ENCODE measurements at regions not wholly inside any gene's neighbourhood (a gene's known extent, or its start where the extent isn't known, plus 50 kb on each side); places are given as distances from the start of the nearest gene placed in this dataset.
A peak's percentile ranks its signal among the peaks of the same experiment; 100 is the strongest.

- TF ChIP-seq CREB1 (CRISPR knock-in tag; IDR thresholded peaks at IDR 0.05; ENCODE audit: low read depth), result no peak
- TF ChIP-seq CTCF (conservative IDR thresholded peaks at IDR 0.05; ENCODE audit: low read depth in 2 of 2), result peak; percentile 84
- TF ChIP-seq POLR2AphosphoS5 (IDR thresholded peaks at IDR 0.05; ENCODE audit: low read depth), result no peak
- no peak for TF ChIP-seq JUNB (IDR thresholded peaks at IDR 0.05; ENCODE audit: unreplicated experiment)
- no peak for TF ChIP-seq ETS1 (IDR thresholded peaks at IDR 0.05)
- no peak for TF ChIP-seq STAT1 (IDR thresholded peaks at IDR 0.05; ENCODE audit: unreplicated experiment)
- no peak for TF ChIP-seq NANOG (IDR thresholded peaks at IDR 0.05; ENCODE audit: borderline replicate concordance)
- no peak for TF ChIP-seq REST (IDR thresholded peaks at IDR 0.05; ENCODE audit: unreplicated experiment)
- H3K9me2 ChIP-seq (ENCODE audit: insufficient read depth), result peaks cover 8% of the 10 kb centered on the region; the same call in 1 of the 2 replicates
- Mint-ChIP-seq H3K27me3 (ENCODE audit: insufficient read depth, low read depth, poor library complexity) (no peaks in the 10 kb centered on the region), H3K27ac (no peak overlapping the region), H3K4me1 (peaks cover 9% of the 10 kb centered on the region), H3K4me3 (no peak overlapping the region), H3K36me3 (ENCODE audit: low read depth) (no peaks in the 10 kb centered on the region), H3K9me3 (no peaks in the 10 kb centered on the region)
- no peaks in the 10 kb centered on the region for H3F3A ChIP-seq (replicated peaks; ENCODE audit: low read depth)
- no peaks in the 10 kb centered on the region for H3K36me3 ChIP-seq (ENCODE audit: insufficient read depth)
- peak; percentile 81 for DNase-seq (ENCODE audit: low spot score)
- H3K27ac ChIP-seq (ENCODE audit: low read depth), result no peak overlapping the region
- H3K79me2 ChIP-seq (replicated peaks; ENCODE audit: insufficient read depth), result no peaks in the 10 kb centered on the region
- H3K4me3 ChIP-seq, result no peak overlapping the region
- ATAC-seq, result peak; percentile 84
- H3K27me3 ChIP-seq (ENCODE audit: insufficient read depth), result no peaks in the 10 kb centered on the region
- no peaks in the 10 kb centered on the region for H4K20me1 ChIP-seq (replicated peaks; ENCODE audit: insufficient read depth)
- H3K4me2 ChIP-seq, result no peak overlapping the region
- H3K4me1 ChIP-seq (ENCODE audit: insufficient read depth), result no peaks in the 10 kb centered on the region
- peak overlapping the region; percentile 75; the same call in 1 of the 2 replicates for H2AFZ ChIP-seq
Observed at GRCh38 chr4:17347445-17347844, 164.4 kb downstream of the QDPR start.

GRCh38 chr4:17339376-17339775 is 172.5 kb downstream of the QDPR start:
- Mint-ChIP-seq H3K9me3 (no peaks in the 10 kb centered on the region), H3K27ac (no peak overlapping the region), H3K4me1 (peaks cover 3% of the 10 kb centered on the region), H3K4me3 (no peak overlapping the region), H3K27me3 (ENCODE audit: insufficient read depth, low read depth, poor library complexity) (no peaks in the 10 kb centered on the region), H3K36me3 (ENCODE audit: low read depth) (no peaks in the 10 kb centered on the region)
- no peak overlapping the region for H3K4me2 ChIP-seq
- no peaks in the 10 kb centered on the region for H3K36me3 ChIP-seq (ENCODE audit: insufficient read depth)
- no peaks in the 10 kb centered on the region for H3K79me2 ChIP-seq (replicated peaks; ENCODE audit: insufficient read depth)
- H3F3A ChIP-seq (replicated peaks; ENCODE audit: low read depth), result no peaks in the 10 kb centered on the region
- H4K20me1 ChIP-seq (replicated peaks; ENCODE audit: insufficient read depth), result no peaks in the 10 kb centered on the region
- no peak for ATAC-seq
- no peak overlapping the region for H2AFZ ChIP-seq
- no peak overlapping the region for H3K27ac ChIP-seq (ENCODE audit: low read depth)
- DNase-seq (ENCODE audit: low spot score), result no peak
- H3K27me3 ChIP-seq (ENCODE audit: insufficient read depth), result no peaks in the 10 kb centered on the region
- no peaks in the 10 kb centered on the region for H3K4me1 ChIP-seq (ENCODE audit: insufficient read depth)
- no peak overlapping the region for H3K4me3 ChIP-seq
- H3K9me2 ChIP-seq (ENCODE audit: insufficient read depth), result no peaks in the 10 kb centered on the region; the same call in 1 of the 2 replicates
- TF ChIP-seq EZH2phosphoT487 (IDR thresholded peaks at IDR 0.05; ENCODE audit: unreplicated experiment) (no peak), REST (IDR thresholded peaks at IDR 0.05; ENCODE audit: unreplicated experiment) (no peak), ZNF114 (CRISPR knock-in tag; IDR thresholded peaks at IDR 0.05) (no peak), ZNF331 (CRISPR knock-in tag; IDR thresholded peaks at IDR 0.05; ENCODE audit: low read depth) (no peak), CREB1 (CRISPR knock-in tag; IDR thresholded peaks at IDR 0.05; ENCODE audit: low read depth) (no peak), JUNB (IDR thresholded peaks at IDR 0.05; ENCODE audit: unreplicated experiment) (no peak), POLR2AphosphoS5 (IDR thresholded peaks at IDR 0.05; ENCODE audit: low read depth) (no peak), STAT1 (IDR thresholded peaks at IDR 0.05; ENCODE audit: unreplicated experiment) (no peak)

Data from GM23338 (cell line).